Calu3 (cell line): ENCODE measurements at regions not wholly inside any gene's neighbourhood (a gene's known extent, or its start where the extent isn't known, plus 50 kb on each side); places are given as distances from the start of the nearest gene placed in this dataset.

Source experiments
- BruUV-seq: library from RNA; stranded (reverse); fragments of 400-500 nt; replicated peaks from 2 replicates; lab custom pipeline; 2021; lab: Mats Ljungman, UMichigan
- CTCF ChIA-PET: fragments of 300-600 bp; sonication (Branson Sonifier 250); formaldehyde crosslinking; loops from one replicate; lab custom pipeline; 2022; ENCODE audit warnings: antibody characterized with exemption; lab: Charles Lee
- DNase-seq: peaks from one replicate; pipeline ENCODE4 v3.0.0; 2022
- H3K27ac Mint-ChIP-seq: one replicate; pipeline ENCODE4 v1.8.0; 2022; ENCODE audit warnings: mixed read lengths; ENCODE audit not compliant: unreplicated experiment
- H3K27me3 Mint-ChIP-seq: one replicate; pipeline ENCODE4 v1.8.0; 2022; ENCODE audit warnings: mixed read lengths; ENCODE audit not compliant: unreplicated experiment
- H3K36me3 Mint-ChIP-seq: one replicate; pipeline ENCODE4 v1.8.0; 2022; ENCODE audit warnings: mild to moderate bottlenecking, moderate library complexity, mixed read lengths; ENCODE audit not compliant: insufficient read depth, unreplicated experiment
- H3K4me1 Mint-ChIP-seq: one replicate; pipeline ENCODE4 v1.8.0; 2022; ENCODE audit warnings: mild to moderate bottlenecking, low read depth, mixed read lengths; ENCODE audit not compliant: unreplicated experiment
- H3K4me3 Mint-ChIP-seq: one replicate; pipeline ENCODE4 v1.8.0; 2022; ENCODE audit warnings: mild to moderate bottlenecking, low read depth, moderate library complexity, mixed read lengths; ENCODE audit not compliant: unreplicated experiment
- H3K9me3 Mint-ChIP-seq: one replicate; pipeline ENCODE4 v1.8.0; 2022; ENCODE audit warnings: low read depth, mixed read lengths; ENCODE audit not compliant: unreplicated experiment
- CTCF ChIP-seq: fragments of 200-600 bp; IDR thresholded peaks from one replicate; pipeline ENCODE4 v1.8.0; 2022; ENCODE audit warnings: antibody characterized with exemption; ENCODE audit not compliant: unreplicated experiment
- intact Hi-C: fragments of 100-400 bp; cut with micrococcal nuclease; formaldehyde crosslinking; loops from one replicate; pipeline ENCODE4 v1.10.0; 2022; ENCODE audit not compliant: unreplicated experiment

GRCh38 chr5:164610374-164610773, 1105.0 kb downstream of the MAT2B start:
- BruUV-seq, result no TSS peak
- H3K4me3 Mint-ChIP-seq, result no peak overlapping the region
- no peaks in the 10 kb centered on the region for H3K27me3 Mint-ChIP-seq
- H3K4me1 Mint-ChIP-seq, result no peaks in the 10 kb centered on the region
- H3K27ac Mint-ChIP-seq, result no peak overlapping the region
- no peak for DNase-seq
- TF ChIP-seq CTCF, result no peak
- H3K36me3 Mint-ChIP-seq, result no peaks in the 10 kb centered on the region
- intact Hi-C loops, result no loop called here
- CTCF ChIA-PET, result interaction anchor here (0.5 kb wide), 1 partner anchor 19 kb away, joined by 3 read pairs; no protein-coding TSS in a partner anchor
- peaks cover 6% of the 10 kb centered on the region for H3K9me3 Mint-ChIP-seq

GRCh38 chr5:164614707-164615106, 1109.3 kb downstream of the MAT2B start:
- CTCF ChIA-PET, result no interaction called here
- Mint-ChIP-seq H3K9me3 (peaks cover 4% of the 10 kb centered on the region), H3K27me3 (no peaks in the 10 kb centered on the region), H3K4me1 (no peaks in the 10 kb centered on the region), H3K27ac (no peak overlapping the region), H3K36me3 (no peaks in the 10 kb centered on the region), H3K4me3 (no peak overlapping the region)
- no peak for DNase-seq
- no peak for TF ChIP-seq CTCF
- no TSS peak for BruUV-seq
- intact Hi-C loops, result no loop called here

GRCh38 chr5:164617290-164617689, 1111.9 kb downstream of the MAT2B start:
- H3K36me3 Mint-ChIP-seq, result no peaks in the 10 kb centered on the region
- intact Hi-C loops, result no loop called here
- no peak overlapping the region for H3K27ac Mint-ChIP-seq
- DNase-seq, result no peak
- no peaks in the 10 kb centered on the region for H3K4me1 Mint-ChIP-seq
- CTCF ChIA-PET, result no interaction called here
- no peak overlapping the region for H3K4me3 Mint-ChIP-seq
- BruUV-seq, result no TSS peak
- peaks cover 9% of the 10 kb centered on the region for H3K9me3 Mint-ChIP-seq
- no peaks in the 10 kb centered on the region for H3K27me3 Mint-ChIP-seq
- TF ChIP-seq CTCF, result no peak

- Mint-ChIP-seq H3K27me3 (no peaks in the 10 kb centered on the region), H3K4me3 (no peak overlapping the region), H3K36me3 (no peaks in the 10 kb centered on the region), H3K9me3 (peaks cover 5% of the 10 kb centered on the region), H3K27ac (no peak overlapping the region), H3K4me1 (no peaks in the 10 kb centered on the region)
- no TSS peak for BruUV-seq
- no peak for DNase-seq
- intact Hi-C loops, result no loop called here
- no peak for TF ChIP-seq CTCF
- CTCF ChIA-PET, result no interaction called here
Measured at GRCh38 chr5:164627021-164627420, 1121.6 kb downstream of the MAT2B start.

GRCh38 chr5:164636456-164636855, 1131.0 kb downstream of the MAT2B start:
- DNase-seq, result no peak
- no peaks in the 10 kb centered on the region for H3K36me3 Mint-ChIP-seq
- TF ChIP-seq CTCF, result no peak
- no peaks in the 10 kb centered on the region for H3K4me1 Mint-ChIP-seq
- no peaks in the 10 kb centered on the region for H3K27me3 Mint-ChIP-seq
- CTCF ChIA-PET, result no interaction called here
- no peak overlapping the region for H3K4me3 Mint-ChIP-seq
- no peaks in the 10 kb centered on the region for H3K9me3 Mint-ChIP-seq
- no peak overlapping the region for H3K27ac Mint-ChIP-seq
- intact Hi-C loops, result no loop called here
- BruUV-seq, result no TSS peak
